Neural cell (in vitro differentiated cells): ENCODE measurements at regions not wholly inside any gene's neighbourhood (a gene's known extent, or its start where the extent isn't known, plus 50 kb on each side); places are given as distances from the start of the nearest gene placed in this dataset.

Experiments
- H2AFZ ChIP-seq: fragments of 200-600, 300-800 bp; sonication (generic), shearing (Covaris generic); 2 replicates; pipeline ENCODE4 v1.6.0; 2014; ENCODE audit warnings: low read depth, mild to moderate bottlenecking, antibody characterized with exemption, low read length, moderate library complexity
- H3F3A ChIP-seq: fragments of 200-600 bp; shearing (Covaris generic); 2 replicates; pipeline ENCODE4 v1.6.1; 2016; ENCODE audit warnings: mild to moderate bottlenecking, moderate library complexity, mixed read lengths, antibody characterized with exemption, low read length; ENCODE audit not compliant: insufficient read depth, poor library complexity, severe bottlenecking
- H3K27ac ChIP-seq: fragments of 200-600, 300-800 bp; sonication (generic), shearing (Covaris generic); 2 replicates; pipeline ENCODE4 v1.5.1; 2014; ENCODE audit warnings: mild to moderate bottlenecking, low read length, moderate library complexity
- H3K27me3 ChIP-seq: fragments of 300-800, 200-600 bp; sonication (generic), shearing (Covaris generic); 2 replicates; pipeline ENCODE4 v1.6.0; 2014; ENCODE audit warnings: mild to moderate bottlenecking, low read depth, low read length, moderate library complexity; ENCODE audit not compliant: insufficient read depth
- H3K36me3 ChIP-seq: fragments of 300-800, 200-600 bp; sonication (generic), shearing (Covaris generic); 2 replicates; pipeline ENCODE4 v1.5.1; 2014; ENCODE audit warnings: mild to moderate bottlenecking, antibody characterized with exemption, low read length, moderate library complexity; ENCODE audit not compliant: insufficient read depth
- H3K4me2 ChIP-seq: fragments of 300-800, 200-600 bp; sonication (generic), shearing (Covaris generic); 2 replicates; pipeline ENCODE4 v1.6.0; 2014; ENCODE audit warnings: mild to moderate bottlenecking, low read length
- H3K4me3 ChIP-seq: fragments of 300-800, 200-600 bp; sonication (generic), shearing (Covaris generic); 2 replicates; pipeline ENCODE4 v1.5.1; 2014; ENCODE audit warnings: mild to moderate bottlenecking, low read length, moderate library complexity
- H3K79me2 ChIP-seq: fragments of 200-600 bp; shearing (Covaris generic); replicated peaks from 2 replicates; pipeline ENCODE4 v1.6.0; 2014; ENCODE audit warnings: mild to moderate bottlenecking, low read length, moderate library complexity; ENCODE audit not compliant: insufficient read depth
- H3K9ac ChIP-seq: fragments of 300-800, 200-600 bp; sonication (generic), shearing (Covaris generic); 2 replicates; pipeline ENCODE4 v1.6.1; 2016; ENCODE audit warnings: mild to moderate bottlenecking, low read length, mixed read lengths
- H3K9me2 ChIP-seq: fragments of 200-600 bp; shearing (Covaris generic); 2 replicates; pipeline ENCODE4 v1.6.1; 2016; ENCODE audit warnings: mild to moderate bottlenecking, low read length, mixed read lengths; ENCODE audit not compliant: insufficient read depth
- H3K9me3 ChIP-seq: fragments of 200-600, 300-800 bp; sonication (generic), shearing (Covaris generic); 2 replicates; pipeline ENCODE4 v1.6.1; 2016; ENCODE audit warnings: mild to moderate bottlenecking, mixed run types, low read length, moderate library complexity, mixed read lengths
- H4K20me1 ChIP-seq: fragments of 200-600 bp; shearing (Covaris generic); 2 replicates; pipeline ENCODE4 v1.6.1; 2016; ENCODE audit warnings: mild to moderate bottlenecking, mixed run types; ENCODE audit not compliant: insufficient read depth
- EP300 ChIP-seq: fragments of 450-650 bp; conservative IDR thresholded peaks from 2 replicates; pipeline ENCODE4 v1.6.1; 2014; ENCODE audit warnings: antibody characterized with exemption, mild to moderate bottlenecking, moderate library complexity; ENCODE audit not compliant: poor library complexity, severe bottlenecking
- EZH2 ChIP-seq: fragments of 200-600, 300-800 bp; shearing (Covaris generic), sonication (generic); IDR thresholded peaks from 2 replicates; pipeline ENCODE4 v1.6.1; 2014; ENCODE audit warnings: antibody characterized with exemption, low read length, borderline replicate concordance, mild to moderate bottlenecking; ENCODE audit not compliant: insufficient read depth, poor library complexity, severe bottlenecking
- MXI1 ChIP-seq: fragments of 450-650 bp; conservative IDR thresholded peaks from 2 replicates; pipeline ENCODE4 v1.6.1; 2014; ENCODE audit warnings: antibody characterized with exemption, mild to moderate bottlenecking; ENCODE audit not compliant: poor library complexity, severe bottlenecking
- POLR2AphosphoS5 ChIP-seq: IDR thresholded peaks from 2 replicates; pipeline ENCODE4 v1.6.1; 2012
- RAD21 ChIP-seq: fragments of 450-650 bp; conservative IDR thresholded peaks from 2 replicates; pipeline ENCODE4 v1.6.1; 2014; ENCODE audit warnings: antibody characterized with exemption, mild to moderate bottlenecking, moderate library complexity
- SMC3 ChIP-seq: fragments of 450-650 bp; conservative IDR thresholded peaks from 2 replicates; pipeline ENCODE4 v1.6.1; 2014; ENCODE audit warnings: antibody characterized with exemption, mild to moderate bottlenecking, moderate library complexity; ENCODE audit not compliant: poor library complexity
- TAF1 ChIP-seq: IDR thresholded peaks from 2 replicates; pipeline ENCODE4 v1.6.1; 2012; ENCODE audit warnings: low read depth
- TF ChIP-seq, protein P1 (sequence below): fragments of 450-650 bp; IDR thresholded peaks from 2 replicates; pipeline ENCODE4 v1.5.1; 2014; ENCODE audit warnings: antibody characterized with exemption, mild to moderate bottlenecking, moderate library complexity; ENCODE audit not compliant: poor library complexity, severe bottlenecking
- TF ChIP-seq, protein P2 (sequence below): IDR thresholded peaks from 2 replicates; pipeline ENCODE4 v1.6.1; 2012; ENCODE audit warnings: borderline replicate concordance

- H3K79me2 ChIP-seq, result no peaks in the 10 kb centered on the region
- H3K9me2 ChIP-seq, result no peaks in the 10 kb centered on the region
- H2AFZ ChIP-seq, result no peak overlapping the region
- no peak overlapping the region for H3K4me3 ChIP-seq
- peaks cover 4% of the 10 kb centered on the region for H3K9me3 ChIP-seq
- H3K27me3 ChIP-seq, result no peaks in the 10 kb centered on the region
- no peaks in the 10 kb centered on the region for H3K36me3 ChIP-seq
- H3K9ac ChIP-seq, result no peak overlapping the region
- H3K4me2 ChIP-seq, result no peak overlapping the region
- no peaks in the 10 kb centered on the region for H4K20me1 ChIP-seq
- H3K27ac ChIP-seq, result no peak overlapping the region
- no peaks in the 10 kb centered on the region for H3F3A ChIP-seq
- TF ChIP-seq, protein P1, sequence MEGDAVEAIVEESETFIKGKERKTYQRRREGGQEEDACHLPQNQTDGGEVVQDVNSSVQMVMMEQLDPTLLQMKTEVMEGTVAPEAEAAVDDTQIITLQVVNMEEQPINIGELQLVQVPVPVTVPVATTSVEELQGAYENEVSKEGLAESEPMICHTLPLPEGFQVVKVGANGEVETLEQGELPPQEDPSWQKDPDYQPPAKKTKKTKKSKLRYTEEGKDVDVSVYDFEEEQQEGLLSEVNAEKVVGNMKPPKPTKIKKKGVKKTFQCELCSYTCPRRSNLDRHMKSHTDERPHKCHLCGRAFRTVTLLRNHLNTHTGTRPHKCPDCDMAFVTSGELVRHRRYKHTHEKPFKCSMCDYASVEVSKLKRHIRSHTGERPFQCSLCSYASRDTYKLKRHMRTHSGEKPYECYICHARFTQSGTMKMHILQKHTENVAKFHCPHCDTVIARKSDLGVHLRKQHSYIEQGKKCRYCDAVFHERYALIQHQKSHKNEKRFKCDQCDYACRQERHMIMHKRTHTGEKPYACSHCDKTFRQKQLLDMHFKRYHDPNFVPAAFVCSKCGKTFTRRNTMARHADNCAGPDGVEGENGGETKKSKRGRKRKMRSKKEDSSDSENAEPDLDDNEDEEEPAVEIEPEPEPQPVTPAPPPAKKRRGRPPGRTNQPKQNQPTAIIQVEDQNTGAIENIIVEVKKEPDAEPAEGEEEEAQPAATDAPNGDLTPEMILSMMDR, result no peak
- TF ChIP-seq EP300 (no peak), SMC3 (no peak), RAD21 (no peak), EZH2 (no peak), MXI1 (no peak), POLR2AphosphoS5 (no peak), TAF1 (no peak)
- TF ChIP-seq, protein P2, sequence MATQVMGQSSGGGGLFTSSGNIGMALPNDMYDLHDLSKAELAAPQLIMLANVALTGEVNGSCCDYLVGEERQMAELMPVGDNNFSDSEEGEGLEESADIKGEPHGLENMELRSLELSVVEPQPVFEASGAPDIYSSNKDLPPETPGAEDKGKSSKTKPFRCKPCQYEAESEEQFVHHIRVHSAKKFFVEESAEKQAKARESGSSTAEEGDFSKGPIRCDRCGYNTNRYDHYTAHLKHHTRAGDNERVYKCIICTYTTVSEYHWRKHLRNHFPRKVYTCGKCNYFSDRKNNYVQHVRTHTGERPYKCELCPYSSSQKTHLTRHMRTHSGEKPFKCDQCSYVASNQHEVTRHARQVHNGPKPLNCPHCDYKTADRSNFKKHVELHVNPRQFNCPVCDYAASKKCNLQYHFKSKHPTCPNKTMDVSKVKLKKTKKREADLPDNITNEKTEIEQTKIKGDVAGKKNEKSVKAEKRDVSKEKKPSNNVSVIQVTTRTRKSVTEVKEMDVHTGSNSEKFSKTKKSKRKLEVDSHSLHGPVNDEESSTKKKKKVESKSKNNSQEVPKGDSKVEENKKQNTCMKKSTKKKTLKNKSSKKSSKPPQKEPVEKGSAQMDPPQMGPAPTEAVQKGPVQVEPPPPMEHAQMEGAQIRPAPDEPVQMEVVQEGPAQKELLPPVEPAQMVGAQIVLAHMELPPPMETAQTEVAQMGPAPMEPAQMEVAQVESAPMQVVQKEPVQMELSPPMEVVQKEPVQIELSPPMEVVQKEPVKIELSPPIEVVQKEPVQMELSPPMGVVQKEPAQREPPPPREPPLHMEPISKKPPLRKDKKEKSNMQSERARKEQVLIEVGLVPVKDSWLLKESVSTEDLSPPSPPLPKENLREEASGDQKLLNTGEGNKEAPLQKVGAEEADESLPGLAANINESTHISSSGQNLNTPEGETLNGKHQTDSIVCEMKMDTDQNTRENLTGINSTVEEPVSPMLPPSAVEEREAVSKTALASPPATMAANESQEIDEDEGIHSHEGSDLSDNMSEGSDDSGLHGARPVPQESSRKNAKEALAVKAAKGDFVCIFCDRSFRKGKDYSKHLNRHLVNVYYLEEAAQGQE, result no peak
Observed at GRCh38 chr2:2748399-2749205, 417.5 kb upstream of the MYT1L start.

- no peaks in the 10 kb centered on the region for H3K27me3 ChIP-seq
- H4K20me1 ChIP-seq, result no peaks in the 10 kb centered on the region
- no peak overlapping the region for H3K9ac ChIP-seq
- no peak overlapping the region for H2AFZ ChIP-seq
- H3K4me2 ChIP-seq, result no peak overlapping the region
- no peaks in the 10 kb centered on the region for H3K36me3 ChIP-seq
- no peaks in the 10 kb centered on the region for H3K79me2 ChIP-seq
- peaks cover 4% of the 10 kb centered on the region for H3K9me3 ChIP-seq
- no peak for TF ChIP-seq RAD21
- TF ChIP-seq POLR2AphosphoS5, result no peak
- TF ChIP-seq MXI1, result no peak
- H3F3A ChIP-seq, result no peaks in the 10 kb centered on the region
- no peaks in the 10 kb centered on the region for H3K9me2 ChIP-seq
- H3K27ac ChIP-seq, result no peak overlapping the region
- no peak overlapping the region for H3K4me3 ChIP-seq
Observed at GRCh38 chr2:2747797-2748301, 416.8 kb upstream of the MYT1L start.
